ENCODE measurements at regions not wholly inside any gene's neighbourhood (a gene's known extent, or its start where the extent isn't known, plus 50 kb on each side); places are given as distances from the start of the nearest gene placed in this dataset.

- no peak for TF ChIP-seq CTCF (conservative IDR thresholded peaks at IDR 0.05; ENCODE audit: low read depth, low read length)
- no peak for TF ChIP-seq EZH2 (IDR thresholded peaks at IDR 0.05; ENCODE audit: borderline replicate concordance, low read depth, low read length, poor library complexity, severe bottlenecking)
Measured at GRCh38 chr13:32845952-32846950, 170.0 kb upstream of the KL start.
